B cell (primary cell): ENCODE measurements at regions not wholly inside any gene's neighbourhood (a gene's known extent, or its start where the extent isn't known, plus 50 kb on each side); places are given as distances from the start of the nearest gene placed in this dataset.

ENCODE experiments used
- ATAC-seq: fragments of 200-7000 bp; cut with Tn5 transposase; one replicate; pipeline ENCODE4 v1.10.0; 2021; ENCODE audit warnings: low read depth, mild to moderate bottlenecking, moderate number of reproducible peaks, moderate library complexity
- CTCF ChIA-PET: fragments of 350-600 bp; sonication (Branson Sonifier 250); formaldehyde crosslinking; loops from one replicate; lab custom pipeline; 2021; ENCODE audit warnings: antibody characterized with exemption, inconsistent platforms; lab: Charles Lee
- POLR2A ChIA-PET: fragments of 350-600 bp; sonication (Branson Sonifier 250); formaldehyde crosslinking; loops from one replicate; lab custom pipeline; 2021; ENCODE audit warnings: antibody characterized with exemption; lab: Charles Lee
- DNase-seq: peaks from one replicate; pipeline ENCODE4 v3.0.0; 2013
- H2AFZ ChIP-seq: 2 replicates; pipeline ENCODE4 v1.6.1; 2012; ENCODE audit warnings: mild to moderate bottlenecking, low read depth, low read length; ENCODE audit not compliant: insufficient read depth, poor library complexity, severe bottlenecking
- H3K27ac ChIP-seq, 2 donors: 1 replicate in 1 of 2; 2 replicates in 1 of 2; pipeline ENCODE4 v1.5.1; 2012 to 2013; ENCODE audit warnings: low read length in 2 of 2, mild to moderate bottlenecking in 2 of 2, moderate library complexity in 1 of 2
- H3K27me3 ChIP-seq, 4 experiments: fragments of 200-600 bp in 1 of 4; sonication (generic) in 1 of 4; replicated peaks in 1 of 4; 1 replicate in 2 of 4; 2 replicates in 2 of 4; pipeline versions ENCODE4 v1.6.1 to v1.7.0; 2013 to 2016; ENCODE audit warnings: low read length in 3 of 4, mild to moderate bottlenecking in 2 of 4, mixed read lengths in 1 of 4, moderate library complexity in 1 of 4; ENCODE audit not compliant: insufficient read depth in 4 of 4, control insufficient read depth in 3 of 4; ENCODE audit errors: control extremely low read depth in 1 of 4
- H3K36me3 ChIP-seq, 2 experiments: replicated peaks in 1 of 2; 1 replicate in 1 of 2; 2 replicates in 1 of 2; pipeline versions ENCODE4 v1.6.1 to v1.7.1; 2013; ENCODE audit warnings: low read length in 1 of 2; ENCODE audit not compliant: insufficient read depth in 2 of 2, control insufficient read depth in 1 of 2; ENCODE audit errors: control extremely low read depth in 1 of 2, extremely low read depth in 1 of 2
- H3K4me1 ChIP-seq, 2 donors: fragments of 200-600 bp in 1 of 2; sonication (generic) in 1 of 2; 1 replicate in 1 of 2; 2 replicates in 1 of 2; pipeline versions ENCODE4 v1.5.1 to v1.6.1; 2013 to 2017; ENCODE audit warnings: low read length in 2 of 2; ENCODE audit not compliant: control insufficient read depth in 2 of 2, insufficient read depth in 2 of 2
- H3K4me2 ChIP-seq: replicated peaks from 2 replicates; pipeline ENCODE3; 2012; ENCODE audit warnings: mild to moderate bottlenecking, low read depth, low read length; ENCODE audit not compliant: poor library complexity, severe bottlenecking
- H3K4me3 ChIP-seq, 5 experiments: fragments of 200-600 bp in 1 of 5; sonication (generic) in 1 of 5; 1 replicate in 3 of 5; 2 replicates in 2 of 5; pipeline versions ENCODE4 v1.5.1 to v1.7.0; 2011 to 2016; ENCODE audit warnings: low read length in 4 of 5, mild to moderate bottlenecking in 4 of 5, low read depth in 2 of 5, control low read depth in 1 of 5, moderate library complexity in 1 of 5; ENCODE audit not compliant: insufficient read depth in 1 of 5; ENCODE audit errors: control extremely low read depth in 1 of 5, extremely low read depth in 1 of 5
- H3K79me2 ChIP-seq: fragments of 200-600 bp; sonication (generic); one replicate; pipeline ENCODE4 v1.6.0; 2016; ENCODE audit warnings: low read length; ENCODE audit not compliant: control insufficient read depth, insufficient read depth
- H3K9ac ChIP-seq: fragments of 200-600 bp; sonication (generic); 2 replicates; pipeline ENCODE4 v1.6.1; 2017; ENCODE audit warnings: mild to moderate bottlenecking, low read length, moderate library complexity
- H3K9me3 ChIP-seq, 3 donors: one replicate each; pipeline versions ENCODE4 v1.6.1 to v1.7.1; 2013; ENCODE audit warnings: low read length in 2 of 3; ENCODE audit not compliant: control insufficient read depth in 2 of 3, insufficient read depth in 1 of 3; ENCODE audit errors: control extremely low read depth in 1 of 3
- H4K20me1 ChIP-seq: 2 replicates; pipeline ENCODE4 v1.6.0; 2012; ENCODE audit warnings: mild to moderate bottlenecking, low read length; ENCODE audit not compliant: insufficient read depth, control insufficient read depth, poor library complexity, severe bottlenecking
- H3K27ac Mint-ChIP-seq: one replicate; pipeline ENCODE4 v1.8.0; 2021; ENCODE audit warnings: mixed read lengths
- H3K27me3 Mint-ChIP-seq: one replicate; pipeline ENCODE4 v1.8.0; 2021; ENCODE audit warnings: mixed read lengths
- H3K4me1 Mint-ChIP-seq: one replicate; pipeline ENCODE4 v1.8.0; 2021; ENCODE audit warnings: mixed read lengths
- H3K4me3 Mint-ChIP-seq: one replicate; pipeline ENCODE4 v1.8.0; 2021; ENCODE audit warnings: mixed read lengths
- H3K9me3 Mint-ChIP-seq: one replicate; pipeline ENCODE4 v1.8.0; 2022; ENCODE audit warnings: mixed read lengths; ENCODE audit not compliant: insufficient read depth
- EZH2 ChIP-seq: IDR thresholded peaks from 2 replicates; pipeline ENCODE4 v1.6.1; 2012; ENCODE audit warnings: borderline replicate concordance, low read depth, mild to moderate bottlenecking, moderate library complexity, low read length; ENCODE audit not compliant: insufficient read depth, poor library complexity, severe bottlenecking
- WGBS: methylation state at CpG from one replicate; pipeline ENCODE4 v1.1.5; 2013; ENCODE audit warnings: missing lambda C conversion rate; ENCODE audit not compliant: insufficient coverage; 5-methylcytosine and 5-hydroxymethylcytosine counted together
- intact Hi-C: fragments of 100-400 bp; cut with micrococcal nuclease; formaldehyde crosslinking; loops from one replicate; pipeline ENCODE4 v1.10.0; 2022
- TF ChIP-seq, protein P1 (sequence below): fragments of 200-600 bp; IDR thresholded peaks from one replicate; pipeline ENCODE4 v1.8.0; 2022; ENCODE audit warnings: antibody characterized with exemption, mild to moderate bottlenecking

DNA sequence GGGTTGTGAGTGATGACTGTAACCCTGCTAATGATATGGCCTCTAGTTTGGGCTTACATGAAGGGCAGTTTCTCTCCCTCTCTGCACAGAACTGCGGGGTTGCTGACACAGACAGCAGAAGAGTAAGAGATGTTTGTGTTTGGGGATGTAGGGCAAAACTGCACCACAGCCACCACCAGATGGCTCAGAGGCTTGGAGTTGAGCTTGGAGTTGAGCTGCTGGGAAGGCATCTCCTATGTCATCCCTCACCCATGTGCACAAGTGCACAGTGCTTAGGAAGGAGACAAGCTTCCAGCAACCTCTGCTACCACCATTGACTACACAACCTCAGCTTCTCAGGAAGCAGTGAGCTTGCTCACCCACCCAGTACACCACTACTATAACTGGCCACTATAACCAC, 303.9 kb upstream of the DEFB112 start:
- peaks cover 3% of the 10 kb centered on the region for H3K9me3 Mint-ChIP-seq
- Histone ChIP-seq H3K27me3 (no peaks in the 10 kb centered on the region), H3K79me2 (no peaks in the 10 kb centered on the region), H3K27ac (no peak overlapping the region), H4K20me1 (no peaks in the 10 kb centered on the region), H3K9me3 (peaks cover 0 to 9% (median 0%) of the 10 kb centered on the region in 3 donors), H3K4me1 (no peaks in the 10 kb centered on the region), H3K4me3 (no peak overlapping the region), H3K9ac (no peak overlapping the region), H2AFZ (no peak overlapping the region), H3K4me2 (no peak overlapping the region), H3K36me3 (no peaks in the 10 kb centered on the region)
- no peak for DNase-seq
- H3K4me1 Mint-ChIP-seq: no peaks in the 10 kb centered on the region
- TF ChIP-seq, protein P1, sequence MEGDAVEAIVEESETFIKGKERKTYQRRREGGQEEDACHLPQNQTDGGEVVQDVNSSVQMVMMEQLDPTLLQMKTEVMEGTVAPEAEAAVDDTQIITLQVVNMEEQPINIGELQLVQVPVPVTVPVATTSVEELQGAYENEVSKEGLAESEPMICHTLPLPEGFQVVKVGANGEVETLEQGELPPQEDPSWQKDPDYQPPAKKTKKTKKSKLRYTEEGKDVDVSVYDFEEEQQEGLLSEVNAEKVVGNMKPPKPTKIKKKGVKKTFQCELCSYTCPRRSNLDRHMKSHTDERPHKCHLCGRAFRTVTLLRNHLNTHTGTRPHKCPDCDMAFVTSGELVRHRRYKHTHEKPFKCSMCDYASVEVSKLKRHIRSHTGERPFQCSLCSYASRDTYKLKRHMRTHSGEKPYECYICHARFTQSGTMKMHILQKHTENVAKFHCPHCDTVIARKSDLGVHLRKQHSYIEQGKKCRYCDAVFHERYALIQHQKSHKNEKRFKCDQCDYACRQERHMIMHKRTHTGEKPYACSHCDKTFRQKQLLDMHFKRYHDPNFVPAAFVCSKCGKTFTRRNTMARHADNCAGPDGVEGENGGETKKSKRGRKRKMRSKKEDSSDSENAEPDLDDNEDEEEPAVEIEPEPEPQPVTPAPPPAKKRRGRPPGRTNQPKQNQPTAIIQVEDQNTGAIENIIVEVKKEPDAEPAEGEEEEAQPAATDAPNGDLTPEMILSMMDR: no peak
- no peak for TF ChIP-seq EZH2
- CTCF ChIA-PET: no interaction called here
- no CpG with 5 or more reads among the region's 1 CpG for WGBS
- POLR2A ChIA-PET: no interaction called here
- H3K4me3 Mint-ChIP-seq: no peak overlapping the region
- intact Hi-C loops: no loop called here
- H3K27ac Mint-ChIP-seq: no peak overlapping the region
- no peak for ATAC-seq
- H3K27me3 Mint-ChIP-seq: no peaks in the 10 kb centered on the region

DNA sequence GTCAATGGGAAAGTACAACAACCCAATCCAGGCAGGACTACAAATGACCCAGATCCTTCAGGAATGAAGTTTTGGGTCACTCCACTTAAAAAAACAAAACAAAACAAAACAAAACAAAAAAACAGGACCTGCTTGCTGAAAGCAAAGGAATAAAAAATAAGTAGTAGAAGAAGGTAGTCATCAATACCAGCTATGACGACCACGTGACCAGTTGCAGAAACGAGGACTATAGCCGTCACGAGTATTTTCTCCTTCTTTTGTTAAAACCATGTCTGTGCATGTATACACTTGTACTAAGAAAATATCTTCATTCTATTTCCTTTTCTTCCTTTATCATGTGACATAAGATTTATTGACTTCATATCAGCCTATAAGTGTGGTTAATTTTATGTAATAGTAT, 308.4 kb upstream of the DEFB112 start:
- Histone ChIP-seq H3K9ac (no peak overlapping the region), H3K36me3 (no peaks in the 10 kb centered on the region), H2AFZ (no peak overlapping the region), H3K4me2 (no peak overlapping the region), H3K4me3 (no peak overlapping the region), H3K27me3 (no peaks in the 10 kb centered on the region), H4K20me1 (no peaks in the 10 kb centered on the region), H3K79me2 (no peaks in the 10 kb centered on the region), H3K27ac (no peak overlapping the region), H3K9me3 (peaks cover 0 to 9% (median 0%) of the 10 kb centered on the region in 3 donors), H3K4me1 (no peaks in the 10 kb centered on the region)
- peaks cover 3% of the 10 kb centered on the region for H3K9me3 Mint-ChIP-seq
- no CpG with 5 or more reads among the region's 5 CpGs for WGBS
- POLR2A ChIA-PET: no interaction called here
- ATAC-seq (no peak), DNase-seq (no peak)
- H3K4me3 Mint-ChIP-seq: no peak overlapping the region
- no peaks in the 10 kb centered on the region for H3K27me3 Mint-ChIP-seq
- TF ChIP-seq, protein P1: no peak
- TF ChIP-seq EZH2: no peak
- H3K4me1 Mint-ChIP-seq: no peaks in the 10 kb centered on the region
- H3K27ac Mint-ChIP-seq: no peak overlapping the region
- intact Hi-C loops: no loop called here
- CTCF ChIA-PET: interaction anchor here (0.8 kb wide), 1 partner anchor 14 kb away, joined by 3 read pairs; no protein-coding TSS in a partner anchor
